Activated T-helper 2 cell treated with anti-CD3 and anti-CD28 coated beads, Interferon-gamma antibody, Interleukin-2, Interleukin-4, amounts not matched to agents 10 μg/mL and 5 μg/mL and 100 μg/mL, durations not matched to agents 14 hours and 24 hours and 36 hours (primary cell): ENCODE measurements at regions not wholly inside any gene's neighbourhood (a gene's known extent, or its start where the extent isn't known, plus 50 kb on each side); places are given as distances from the start of the nearest gene placed in this dataset.
"Not testable (repeated sequence)": the region's sequence is repeated elsewhere in the genome, so short reads cannot be mapped to it uniquely, and the experiment has no call there.

Experiments used
- DNase-seq: peaks from one replicate; pipeline ENCODE4 v3.0.0; 2021; ENCODE audit warnings: low spot score
- H3K27ac Mint-ChIP-seq: one replicate; pipeline ENCODE4 v1.8.0; 2021; ENCODE audit warnings: mixed read lengths
- H3K27me3 Mint-ChIP-seq: one replicate; pipeline ENCODE4 v1.8.0; 2021; ENCODE audit warnings: low read depth, mixed read lengths
- H3K36me3 Mint-ChIP-seq: one replicate; pipeline ENCODE4 v1.8.0; 2021; ENCODE audit warnings: low read depth, mixed read lengths
- H3K4me1 Mint-ChIP-seq: one replicate; pipeline ENCODE4 v1.8.0; 2021; ENCODE audit warnings: low read depth, mixed read lengths
- H3K4me3 Mint-ChIP-seq: one replicate; pipeline ENCODE4 v1.8.0; 2021; ENCODE audit warnings: low read depth, mild to moderate bottlenecking, moderate library complexity, mixed read lengths
- H3K9me3 Mint-ChIP-seq: one replicate; pipeline ENCODE4 v1.8.0; 2021; ENCODE audit warnings: mixed read lengths
- intact Hi-C: fragments of 100-400 bp; cut with micrococcal nuclease; formaldehyde crosslinking; loops from one replicate; pipeline ENCODE4 v1.15.1; 2023

- H3K4me1 Mint-ChIP-seq = peaks cover 4% of the 10 kb centered on the region
- no peaks in the 10 kb centered on the region for H3K27me3 Mint-ChIP-seq
- H3K36me3 Mint-ChIP-seq = no peaks in the 10 kb centered on the region
- H3K9me3 Mint-ChIP-seq = no peaks in the 10 kb centered on the region
- peak overlapping the region; percentile 47 for H3K27ac Mint-ChIP-seq
- H3K4me3 Mint-ChIP-seq = peak overlapping the region; percentile 71
- peak; percentile 79 for DNase-seq
- intact Hi-C loops = loop anchor here (1.0 kb wide), 1 partner anchor 80 kb away; no protein-coding TSS in a partner anchor
Measured at GRCh38 chr7:66413379-66414114, 208.4 kb downstream of the TPST1 start.

- Mint-ChIP-seq H3K36me3 (no peaks in the 10 kb centered on the region), H3K4me3 (no peak overlapping the region), H3K9me3 (no peaks in the 10 kb centered on the region), H3K27me3 (no peaks in the 10 kb centered on the region), H3K27ac (no peak overlapping the region), H3K4me1 (peaks cover 4% of the 10 kb centered on the region)
- no peak for DNase-seq
- intact Hi-C loops = no loop called here
Measured at GRCh38 chr7:66415659-66416265, 210.6 kb downstream of the TPST1 start.

- H3K36me3 Mint-ChIP-seq = no peaks in the 10 kb centered on the region
- intact Hi-C loops = no loop called here
- no peak overlapping the region for H3K4me3 Mint-ChIP-seq
- DNase-seq = no peak
- H3K27me3 Mint-ChIP-seq = no peaks in the 10 kb centered on the region
- H3K4me1 Mint-ChIP-seq = peaks cover 4% of the 10 kb centered on the region
- no peaks in the 10 kb centered on the region for H3K9me3 Mint-ChIP-seq
- no peak overlapping the region for H3K27ac Mint-ChIP-seq
Measured at GRCh38 chr7:66418537-66418936, 210.1 kb upstream of the KCTD7 start.

- Mint-ChIP-seq H3K27ac (no peak overlapping the region), H3K4me1 (no peaks in the 10 kb centered on the region), H3K9me3 (no peaks in the 10 kb centered on the region), H3K4me3 (no peak overlapping the region), H3K27me3 (no peaks in the 10 kb centered on the region), H3K36me3 (no peaks in the 10 kb centered on the region)
- DNase-seq = no peak
- intact Hi-C loops = no loop called here
Measured at GRCh38 chr7:66419210-66419609, 209.5 kb upstream of the KCTD7 start.

- no peak overlapping the region for H3K4me3 Mint-ChIP-seq
- no peak overlapping the region for H3K27ac Mint-ChIP-seq
- no peaks in the 10 kb centered on the region for H3K36me3 Mint-ChIP-seq
- DNase-seq = no peak
- intact Hi-C loops = no loop called here
- no peaks in the 10 kb centered on the region for H3K4me1 Mint-ChIP-seq
- no peaks in the 10 kb centered on the region for H3K27me3 Mint-ChIP-seq
- no peaks in the 10 kb centered on the region for H3K9me3 Mint-ChIP-seq
Measured at GRCh38 chr7:66421830-66422475, 206.7 kb upstream of the KCTD7 start.

- Mint-ChIP-seq H3K4me3 (no peak overlapping the region), H3K4me1 (no peaks in the 10 kb centered on the region), H3K27me3 (no peaks in the 10 kb centered on the region), H3K36me3 (no peaks in the 10 kb centered on the region), H3K9me3 (no peaks in the 10 kb centered on the region), H3K27ac (no peak overlapping the region)
- DNase-seq = no peak
- intact Hi-C loops = no loop called here
Measured at GRCh38 chr7:66423729-66424128, 205.0 kb upstream of the KCTD7 start.

- no peak for DNase-seq
- H3K4me3 Mint-ChIP-seq = no peak overlapping the region
- no peaks in the 10 kb centered on the region for H3K36me3 Mint-ChIP-seq
- H3K9me3 Mint-ChIP-seq = no peaks in the 10 kb centered on the region
- no peaks in the 10 kb centered on the region for H3K27me3 Mint-ChIP-seq
- no peak overlapping the region for H3K27ac Mint-ChIP-seq
- intact Hi-C loops = no loop called here
- no peaks in the 10 kb centered on the region for H3K4me1 Mint-ChIP-seq
Measured at GRCh38 chr7:66426332-66426731, 202.3 kb upstream of the KCTD7 start.

GRCh38 chr7:66426996-66427395, 201.7 kb upstream of the KCTD7 start:
- no peaks in the 10 kb centered on the region for H3K27me3 Mint-ChIP-seq
- no peaks in the 10 kb centered on the region for H3K9me3 Mint-ChIP-seq
- no peak overlapping the region for H3K4me3 Mint-ChIP-seq
- DNase-seq = no peak
- H3K36me3 Mint-ChIP-seq = no peaks in the 10 kb centered on the region
- no peaks in the 10 kb centered on the region for H3K4me1 Mint-ChIP-seq
- no peak overlapping the region for H3K27ac Mint-ChIP-seq
- intact Hi-C loops = no loop called here

- Mint-ChIP-seq H3K27me3 (no peaks in the 10 kb centered on the region), H3K27ac (no peak overlapping the region), H3K4me3 (no peak overlapping the region), H3K36me3 (no peaks in the 10 kb centered on the region), H3K9me3 (no peaks in the 10 kb centered on the region), H3K4me1 (no peaks in the 10 kb centered on the region)
- intact Hi-C loops = no loop called here
- DNase-seq = no peak
Measured at GRCh38 chr7:66427956-66428355, 200.7 kb upstream of the KCTD7 start.

- no peak overlapping the region for H3K27ac Mint-ChIP-seq
- no peaks in the 10 kb centered on the region for H3K36me3 Mint-ChIP-seq
- no peaks in the 10 kb centered on the region for H3K27me3 Mint-ChIP-seq
- no peak overlapping the region for H3K4me3 Mint-ChIP-seq
- intact Hi-C loops = no loop called here
- no peaks in the 10 kb centered on the region for H3K4me1 Mint-ChIP-seq
- no peaks in the 10 kb centered on the region for H3K9me3 Mint-ChIP-seq
- DNase-seq = no peak
Measured at GRCh38 chr7:66429498-66430163, 199.1 kb upstream of the KCTD7 start.

- DNase-seq = no peak
- no peak overlapping the region for H3K27ac Mint-ChIP-seq
- intact Hi-C loops = no loop called here
- H3K36me3 Mint-ChIP-seq = no peaks in the 10 kb centered on the region
- H3K4me3 Mint-ChIP-seq = no peak overlapping the region
- H3K27me3 Mint-ChIP-seq = no peaks in the 10 kb centered on the region
- no peaks in the 10 kb centered on the region for H3K9me3 Mint-ChIP-seq
- no peaks in the 10 kb centered on the region for H3K4me1 Mint-ChIP-seq
Measured at GRCh38 chr7:66430164-66430545, 198.5 kb upstream of the KCTD7 start.

- H3K27ac Mint-ChIP-seq, H3K27me3 Mint-ChIP-seq, H3K36me3 Mint-ChIP-seq, H3K9me3 Mint-ChIP-seq, H3K4me1 Mint-ChIP-seq, intact Hi-C loops, H3K4me3 Mint-ChIP-seq, DNase-seq: not testable (repeated sequence)
Measured at GRCh38 chr7:66438703-66439405, 189.8 kb upstream of the KCTD7 start.
